H1 (cell line): ENCODE measurements at regions not wholly inside any gene's neighbourhood (a gene's known extent, or its start where the extent isn't known, plus 50 kb on each side); places are given as distances from the start of the nearest gene placed in this dataset.

Experiments
- CTCF ChIA-PET: fragments of 300-600 bp; sonication (Branson Sonifier 250); formaldehyde crosslinking; loops from one replicate; lab custom pipeline; 2021; ENCODE audit not compliant: partially characterized antibody; lab: Charles Lee
- POLR2A ChIA-PET: fragments of 300-600 bp; sonication (Branson Sonifier 250); formaldehyde crosslinking; loops from one replicate; lab custom pipeline; 2021; ENCODE audit warnings: inconsistent platforms; ENCODE audit not compliant: partially characterized antibody; lab: Charles Lee
- DNase-seq, 2 experiments: peaks; one replicate each; pipeline versions ENCODE4 v3.0.0 to v3.0.0-alpha.2; 2010 to 2022; ENCODE audit warnings: low spot score in 2 of 2, low read depth in 1 of 2, mixed read lengths in 1 of 2
- FAIRE-seq: peaks from 2 replicates; lab custom pipeline; 2011; peaks lifted over from hg19 to GRCh38; lab: Jason Lieb, UNC
- H2AFZ ChIP-seq: 2 replicates; pipeline ENCODE4 v1.8.1; 2012; ENCODE audit warnings: low read length, inconsistent platforms
- H2AK5ac ChIP-seq: 2 replicates; pipeline ENCODE4 v1.6.1; 2013; ENCODE audit warnings: low read depth, low read length
- H2BK120ac ChIP-seq: replicated peaks from 2 replicates; pipeline ENCODE3; 2013; ENCODE audit warnings: low read depth, low read length, inconsistent platforms
- H2BK12ac ChIP-seq: 2 replicates; pipeline ENCODE4 v1.6.1; 2013; ENCODE audit warnings: low read depth, low read length
- H2BK15ac ChIP-seq: 2 replicates; pipeline ENCODE4 v1.6.1; 2013; ENCODE audit warnings: low read length
- H2BK20ac ChIP-seq: 2 replicates; pipeline ENCODE4 v1.6.1; 2013; ENCODE audit warnings: low read length
- H2BK5ac ChIP-seq: 2 replicates; pipeline ENCODE4 v1.6.1; 2013; ENCODE audit warnings: low read depth, low read length
- H3K14ac ChIP-seq: 2 replicates; pipeline ENCODE4 v1.6.1; 2013; ENCODE audit warnings: inconsistent platforms; ENCODE audit not compliant: insufficient read length
- H3K18ac ChIP-seq: 2 replicates; pipeline ENCODE4 v1.6.1; 2013; ENCODE audit warnings: low read length; ENCODE audit errors: extremely low read depth
- H3K23ac ChIP-seq: 2 replicates; pipeline ENCODE4 v1.6.1; 2013; ENCODE audit warnings: inconsistent platforms; ENCODE audit not compliant: insufficient read length
- H3K23me2 ChIP-seq: 2 replicates; pipeline ENCODE4 v1.6.1; 2013; ENCODE audit warnings: low read depth, low read length
- H3K27ac ChIP-seq: 2 replicates; pipeline ENCODE4 v1.6.1; 2011; ENCODE audit warnings: low read depth, low read length, inconsistent platforms
- H3K27me3 ChIP-seq, 4 experiments: replicated peaks in 1 of 4; 1 replicate in 1 of 4; 2 replicates in 3 of 4; pipeline versions ENCODE4 v1.6.1 to v1.8.1; 2011 to 2013; ENCODE audit warnings: low read length in 3 of 4, mild to moderate bottlenecking in 3 of 4, inconsistent platforms in 2 of 4, mixed read lengths in 2 of 4, moderate library complexity in 1 of 4; ENCODE audit not compliant: control insufficient read depth in 3 of 4, insufficient read depth in 3 of 4; ENCODE audit errors: extremely low read depth in 1 of 4
- H3K36me3 ChIP-seq, 4 experiments: 2 replicates each; pipeline versions ENCODE4 v1.6.1 to v1.8.1; 2011 to 2013; ENCODE audit warnings: mild to moderate bottlenecking in 4 of 4, low read length in 3 of 4, moderate library complexity in 2 of 4, control low read depth in 1 of 4, inconsistent platforms in 1 of 4; ENCODE audit not compliant: insufficient read depth in 4 of 4, control insufficient read depth in 2 of 4
- H3K4ac ChIP-seq: replicated peaks from 2 replicates; pipeline ENCODE3; 2013; ENCODE audit warnings: low read length, low read depth, mixed read lengths, inconsistent platforms; ENCODE audit not compliant: insufficient read length
- H3K4me1 ChIP-seq, 4 experiments: replicated peaks in 1 of 4; 1 replicate in 1 of 4; 2 replicates in 3 of 4; pipeline versions ENCODE4 v1.6.1 to v1.8.1; 2011 to 2013; ENCODE audit warnings: low read length in 3 of 4, inconsistent platforms in 2 of 4, mixed read lengths in 1 of 4; ENCODE audit not compliant: insufficient read depth in 4 of 4, control insufficient read depth in 3 of 4
- H3K4me2 ChIP-seq, 2 experiments: 2 replicates each; pipeline versions ENCODE4 v1.6.1 to v1.8.1; 2011 to 2013; ENCODE audit warnings: low read depth in 2 of 2, low read length in 2 of 2, control low read depth in 1 of 2, inconsistent platforms in 1 of 2, mild to moderate bottlenecking in 1 of 2; ENCODE audit not compliant: insufficient read depth in 1 of 2
- H3K4me3 ChIP-seq, 4 experiments: fragments of 200-600, 300-600 bp in 1 of 4; sonication (generic), shearing (Covaris generic), sonication (Bioruptor Twin) in 1 of 4; 2 replicates each; pipeline versions ENCODE4 v1.5.1 to v1.8.1; 2011 to 2016; ENCODE audit warnings: low read length in 4 of 4, low read depth in 3 of 4, control low read depth in 2 of 4, inconsistent platforms in 2 of 4, mild to moderate bottlenecking in 2 of 4, mixed read lengths in 1 of 4, moderate library complexity in 1 of 4; ENCODE audit not compliant: insufficient read depth in 2 of 4; ENCODE audit errors: extremely low read depth in 1 of 4
- H3K56ac ChIP-seq: replicated peaks from 2 replicates; pipeline ENCODE3; 2013; ENCODE audit warnings: low read depth, mild to moderate bottlenecking, mixed read lengths, low read length, inconsistent platforms; ENCODE audit not compliant: insufficient read length
- H3K79me1 ChIP-seq: 2 replicates; pipeline ENCODE4 v1.6.1; 2013; ENCODE audit warnings: low read depth, low read length, control low read depth
- H3K79me2 ChIP-seq, 2 experiments: 2 replicates each; pipeline versions ENCODE4 v1.6.1 to v1.8.1; 2012 to 2013; ENCODE audit warnings: low read length in 2 of 2, mild to moderate bottlenecking in 2 of 2, inconsistent platforms in 1 of 2; ENCODE audit not compliant: insufficient read depth in 2 of 2, control insufficient read depth in 1 of 2
- H3K9ac ChIP-seq, 4 experiments: replicated peaks in 1 of 4; 1 replicate in 1 of 4; 2 replicates in 3 of 4; pipeline versions ENCODE4 v1.6.1 to v1.8.1; 2011 to 2013; ENCODE audit warnings: low read depth in 3 of 4, low read length in 3 of 4, control low read depth in 2 of 4, mild to moderate bottlenecking in 2 of 4, moderate library complexity in 2 of 4, inconsistent platforms in 1 of 4; ENCODE audit errors: extremely low read depth in 1 of 4
- H3K9me3 ChIP-seq, 2 experiments: 2 replicates each; pipeline versions ENCODE4 v1.6.1 to v1.8.1; 2012 to 2013; ENCODE audit warnings: mild to moderate bottlenecking in 2 of 2, moderate library complexity in 2 of 2, control low read depth in 1 of 2, inconsistent platforms in 1 of 2, low read depth in 1 of 2, low read length in 1 of 2, mixed read lengths in 1 of 2; ENCODE audit not compliant: insufficient read depth in 2 of 2
- H4K20me1 ChIP-seq, 2 experiments: replicated peaks in 1 of 2; 2 replicates each; pipeline versions ENCODE3 to v1.8.1; 2011 to 2013; ENCODE audit warnings: inconsistent platforms in 2 of 2, low read length in 2 of 2, mild to moderate bottlenecking in 1 of 2; ENCODE audit not compliant: insufficient read depth in 2 of 2, control insufficient read depth in 1 of 2
- H4K5ac ChIP-seq: 2 replicates; pipeline ENCODE4 v1.6.1; 2013; ENCODE audit warnings: low read length, low read depth, mixed read lengths, inconsistent platforms; ENCODE audit not compliant: insufficient read length
- H4K8ac ChIP-seq: 2 replicates; pipeline ENCODE4 v1.8.0; 2013; ENCODE audit warnings: mild to moderate bottlenecking, moderate library complexity, low read length, inconsistent platforms; ENCODE audit not compliant: insufficient read depth; ENCODE audit errors: extremely low read depth
- H4K91ac ChIP-seq: replicated peaks from 2 replicates; pipeline ENCODE3; 2013; ENCODE audit warnings: low read length, mixed read lengths, inconsistent platforms; ENCODE audit not compliant: insufficient read length
- BACH1 ChIP-seq: IDR thresholded peaks from 2 replicates; pipeline ENCODE4 v1.6.1; 2012; ENCODE audit warnings: low read length, improper control_type of control experiment
- CBX8 ChIP-seq: fragments of 300-800, 300-1000 bp; sonication (generic); IDR thresholded peaks from 2 replicates; pipeline ENCODE4 v1.7.1; 2016; ENCODE audit warnings: low read depth, low read length, borderline replicate concordance
- CEBPB ChIP-seq: IDR thresholded peaks from 2 replicates; pipeline ENCODE4 v1.6.1; 2012; ENCODE audit warnings: low read depth, low read length
- EGR1 ChIP-seq: IDR thresholded peaks from 2 replicates; pipeline ENCODE4 v1.6.1; 2011; ENCODE audit warnings: low read depth, low read length, borderline replicate concordance
- EP300 ChIP-seq, 2 experiments: IDR thresholded peaks; 1 replicate in 1 of 2; 2 replicates in 1 of 2; pipeline ENCODE4 v1.6.1; 2011 to 2012; ENCODE audit warnings: low read depth in 2 of 2, low read length in 2 of 2, mild to moderate bottlenecking in 2 of 2, borderline replicate concordance in 1 of 2, inconsistent platforms in 1 of 2, moderate library complexity in 1 of 2
- GTF2F1 ChIP-seq: IDR thresholded peaks from 2 replicates; pipeline ENCODE4 v1.6.1; 2012; ENCODE audit warnings: low read depth, low read length, improper control_type of control experiment, borderline replicate concordance
- KDM4A ChIP-seq: IDR thresholded peaks from one replicate; pipeline ENCODE4 v1.7.1; 2012; ENCODE audit warnings: low read depth, mild to moderate bottlenecking, moderate library complexity, low read length, inconsistent platforms; ENCODE audit not compliant: severe bottlenecking
- NRF1 ChIP-seq: IDR thresholded peaks from 2 replicates; pipeline ENCODE4 v1.6.1; 2011; ENCODE audit warnings: mild to moderate bottlenecking, low read depth, low read length, improper control_type of control experiment
- POLR2A ChIP-seq, 2 experiments: IDR thresholded peaks; 1 replicate in 1 of 2; 2 replicates in 1 of 2; pipeline ENCODE4 v1.6.1; 2011; ENCODE audit warnings: low read depth in 2 of 2, low read length in 2 of 2, mild to moderate bottlenecking in 2 of 2; ENCODE audit errors: control extremely low read depth in 1 of 2
- RXRA ChIP-seq: IDR thresholded peaks from 2 replicates; pipeline ENCODE4 v1.6.1; 2011; ENCODE audit warnings: low read depth, mild to moderate bottlenecking, low read length, moderate library complexity; ENCODE audit not compliant: insufficient read depth
- WGBS, 2 experiments: shearing (Covaris generic) in 1 of 2; methylation state at CpG; one replicate each; pipeline versions ENCODE4 v1.1.6 to v1.1.7; 2013 to 2015; ENCODE audit warnings: low lambda C conversion rate in 2 of 2, mixed read lengths in 2 of 2, inconsistent platforms in 1 of 2, low coverage in 1 of 2, missing lambda C conversion rate in 1 of 2; ENCODE audit not compliant: insufficient replicate concordance in 2 of 2, insufficient coverage in 1 of 2, insufficient read length in 1 of 2; ENCODE audit errors: extremely low coverage in 1 of 2, missing lambda C conversion rate in 1 of 2; 5-methylcytosine and 5-hydroxymethylcytosine counted together
- TF ChIP-seq, protein P1 (sequence below): IDR thresholded peaks from 2 replicates; pipeline ENCODE4 v1.6.1; 2011; ENCODE audit warnings: low read depth, mild to moderate bottlenecking, low read length; ENCODE audit not compliant: insufficient read depth

DNA sequence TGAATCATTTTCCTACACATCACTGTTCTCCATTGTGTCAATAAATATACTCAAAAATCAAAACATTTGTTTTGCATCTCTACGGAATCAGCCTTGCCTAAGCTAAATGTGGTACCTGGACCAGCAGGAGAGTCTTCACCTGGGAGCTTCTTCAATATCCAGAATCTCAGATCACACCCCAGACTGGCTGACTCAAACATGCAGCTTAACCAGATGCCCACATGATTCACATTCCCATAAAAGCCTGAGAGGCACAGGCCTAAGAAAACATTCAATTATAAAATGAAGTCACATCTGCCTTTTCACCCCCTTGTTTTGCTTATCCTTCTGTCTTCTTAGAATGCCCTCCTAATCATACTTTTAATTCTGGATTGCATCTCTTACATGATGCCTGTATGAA is 1045.5 kb upstream of the NXPH2 start:
- no peaks in the 10 kb centered on the region for H3K27me3 ChIP-seq
- no peaks in the 10 kb centered on the region for H4K20me1 ChIP-seq
- FAIRE-seq (no peak), DNase-seq (no peak)
- no peaks in the 10 kb centered on the region for H3K36me3 ChIP-seq
- H2BK20ac ChIP-seq = no peak overlapping the region
- H2BK12ac ChIP-seq = no peak overlapping the region
- no peak overlapping the region for H4K91ac ChIP-seq
- H3K4me3 ChIP-seq = no peak overlapping the region
- H3K79me2 ChIP-seq = no peaks in the 10 kb centered on the region
- H3K79me1 ChIP-seq = no peaks in the 10 kb centered on the region
- H2AK5ac ChIP-seq = no peak overlapping the region
- H2BK5ac ChIP-seq = no peak overlapping the region
- no peak overlapping the region for H3K27ac ChIP-seq
- H2AFZ ChIP-seq = no peak overlapping the region
- no peaks in the 10 kb centered on the region for H3K9me3 ChIP-seq
- H3K23me2 ChIP-seq = no peaks in the 10 kb centered on the region
- no peak for TF ChIP-seq EGR1
- TF ChIP-seq POLR2A (IDR thresholded peaks at IDR 0.05; ENCODE audit: control extremely low read depth in 1 of 2, low read depth in 2 of 2, low read length in 2 of 2) = no peak
- no peak for TF ChIP-seq KDM4A
- TF ChIP-seq, protein P1, sequence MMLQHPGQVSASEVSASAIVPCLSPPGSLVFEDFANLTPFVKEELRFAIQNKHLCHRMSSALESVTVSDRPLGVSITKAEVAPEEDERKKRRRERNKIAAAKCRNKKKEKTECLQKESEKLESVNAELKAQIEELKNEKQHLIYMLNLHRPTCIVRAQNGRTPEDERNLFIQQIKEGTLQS = no peak
- no peak for TF ChIP-seq BACH1
- no peak for TF ChIP-seq EP300 (IDR thresholded peaks at IDR 0.05; ENCODE audit: borderline replicate concordance in 1 of 2, low read depth in 2 of 2, low read length in 2 of 2)
- no peak for TF ChIP-seq NRF1
- no peak for TF ChIP-seq RXRA
- no peak for TF ChIP-seq GTF2F1
- no peak for TF ChIP-seq CEBPB
- TF ChIP-seq CBX8 = no peak
- no peak overlapping the region for H2BK15ac ChIP-seq
- H3K4me2 ChIP-seq = no peak overlapping the region
- H2BK120ac ChIP-seq = no peak overlapping the region
- no peak overlapping the region for H3K18ac ChIP-seq
- no peak overlapping the region for H4K5ac ChIP-seq
- ChIA-PET POLR2A (no interaction called here), CTCF (no interaction called here)
- H4K8ac ChIP-seq = no peak overlapping the region
- H3K14ac ChIP-seq = no peak overlapping the region
- H3K9ac ChIP-seq = no peak overlapping the region
- no peak overlapping the region for H3K56ac ChIP-seq
- H3K4ac ChIP-seq = no peak overlapping the region
- no peak overlapping the region for H3K23ac ChIP-seq
- WGBS, 2 experiments = 82% methylated on average over 1 of the region's 1 CpG; no CpG with 5 or more reads in 1 of the 2 experiments
- H3K4me1 ChIP-seq = no peaks in the 10 kb centered on the region; a peak in 1 of 7 replicates
